HepG2 (cell line): ENCODE measurements at regions not wholly inside any gene's neighbourhood (a gene's known extent, or its start where the extent isn't known, plus 50 kb on each side); places are given as distances from the start of the nearest gene placed in this dataset.

ENCODE experiments used
- ATAC-seq: fragments of 200-7000 bp; cut with Tn5 transposase; 3 replicates; pipeline ENCODE4 v1.9.1; 2020; ENCODE audit warnings: mild to moderate bottlenecking, moderate library complexity
- BruUV-seq: library from RNA; stranded (reverse); fragments of 400-500 nt; replicated peaks from 2 replicates; lab custom pipeline; 2021; lab: Mats Ljungman, UMichigan
- CTCF ChIA-PET: fragments of 300-600 bp; formaldehyde crosslinking; extraction: SDS; loops from one replicate; lab custom pipeline; 2021; ENCODE audit warnings: low total read pairs, inconsistent platforms, low intra/inter-chr PET ratio; lab: Yijun Ruan, JAX
- POLR2A ChIA-PET: fragments of 350-600 bp; sonication (Branson Sonifier 250); formaldehyde crosslinking; loops from one replicate; lab custom pipeline; 2020; ENCODE audit warnings: antibody characterized with exemption, inconsistent platforms; lab: Yijun Ruan, JAX
- DNase-seq: peaks from one replicate; pipeline ENCODE4 v3.0.0-alpha.2; 2015; ENCODE audit warnings: low spot score
- FAIRE-seq: peaks from 3 replicates; lab custom pipeline; 2011; peaks lifted over from hg19 to GRCh38; lab: Jason Lieb, UNC
- H2AFZ ChIP-seq: one replicate; pipeline ENCODE4 v1.6.1; 2011; ENCODE audit warnings: low read length, inconsistent platforms
- H3K27ac ChIP-seq: fragments of 300-600 bp; 3 replicates; pipeline ENCODE4 v1.8.0; 2011; ENCODE audit warnings: mixed run types, mild to moderate bottlenecking, mixed read lengths, low read length, inconsistent platforms; ENCODE audit not compliant: insufficient read depth; ENCODE audit errors: extremely low read length
- H3K27me3 ChIP-seq, 2 experiments: fragments of 200-600 bp in 1 of 2; 2 replicates in 1 of 2; 3 replicates in 1 of 2; pipeline versions ENCODE4 v1.6.0 to v1.8.0; 2011; ENCODE audit warnings: low read length in 2 of 2, mild to moderate bottlenecking in 2 of 2, moderate library complexity in 2 of 2, inconsistent platforms in 1 of 2; ENCODE audit not compliant: insufficient read depth in 2 of 2, control insufficient read depth in 1 of 2
- H3K36me3 ChIP-seq, 2 experiments: fragments of 200-600 bp in 1 of 2; replicated peaks in 1 of 2; 2 replicates in 1 of 2; 3 replicates in 1 of 2; pipeline versions ENCODE4 v1.5.1 to v1.8.0; 2011; ENCODE audit warnings: low read length in 2 of 2, inconsistent platforms in 1 of 2; ENCODE audit not compliant: insufficient read depth in 2 of 2, control insufficient read depth in 1 of 2
- H3K4me1 ChIP-seq: 2 replicates; pipeline ENCODE4 v1.5.1; 2012; ENCODE audit warnings: low read length, inconsistent platforms; ENCODE audit not compliant: insufficient read depth
- H3K4me2 ChIP-seq: 2 replicates; pipeline ENCODE4 v1.6.0; 2011; ENCODE audit warnings: low read depth, low read length, inconsistent platforms
- H3K4me3 ChIP-seq, 3 experiments: fragments of 200-600 bp in 1 of 3; sonication (generic), shearing (Covaris generic) in 1 of 3; replicated peaks in 1 of 3; 2 replicates each; pipeline ENCODE4 v1.5.1; 2011 to 2016; ENCODE audit warnings: low read length in 3 of 3, inconsistent platforms in 2 of 3, low read depth in 2 of 3, mild to moderate bottlenecking in 2 of 3, control low read depth in 1 of 3, mixed read lengths in 1 of 3; ENCODE audit not compliant: insufficient read depth in 1 of 3
- H3K79me2 ChIP-seq: one replicate; pipeline ENCODE4 v1.6.1; 2011; ENCODE audit warnings: low read length, inconsistent platforms; ENCODE audit not compliant: insufficient read depth
- H3K9ac ChIP-seq: 2 replicates; pipeline ENCODE4 v1.6.0; 2011; ENCODE audit warnings: mild to moderate bottlenecking, low read depth, low read length, inconsistent platforms; ENCODE audit not compliant: insufficient read depth
- H3K9me3 ChIP-seq: 2 replicates; pipeline ENCODE4 v1.5.1; 2012; ENCODE audit warnings: mild to moderate bottlenecking, low read length
- H4K20me1 ChIP-seq: 2 replicates; pipeline ENCODE4 v1.6.0; 2011; ENCODE audit warnings: inconsistent platforms, mild to moderate bottlenecking, low read length, moderate library complexity; ENCODE audit not compliant: insufficient read depth
- GFI1 ChIP-seq: sonication (generic); formaldehyde crosslinking; IDR thresholded peaks from 2 replicates; pipeline ENCODE4 v1.5.0; 2020; ENCODE audit warnings: missing genetic modification reagents, mild to moderate bottlenecking, borderline replicate concordance
- HIC2 ChIP-seq: sonication (generic); formaldehyde crosslinking; IDR thresholded peaks from 2 replicates; pipeline ENCODE4 v1.9.0; 2022; ENCODE audit warnings: low read depth, missing genetic modification reagents
- NPAS2 ChIP-seq: sonication (generic); formaldehyde crosslinking; IDR thresholded peaks from 2 replicates; pipeline ENCODE4 v1.8.0; 2022; ENCODE audit warnings: mild to moderate bottlenecking, missing genetic modification reagents, borderline replicate concordance
- PAX8 ChIP-seq: sonication (generic); formaldehyde crosslinking; IDR thresholded peaks from 2 replicates; pipeline ENCODE4 v1.8.0; 2022; ENCODE audit warnings: mild to moderate bottlenecking, missing genetic modification reagents, borderline replicate concordance
- PRPF4 ChIP-seq: fragments of 200-400 bp; formaldehyde crosslinking; IDR thresholded peaks from 2 replicates; pipeline ENCODE4 v1.6.1; 2016; ENCODE audit warnings: low read length, low read depth; ENCODE audit not compliant: poor library complexity, severe bottlenecking
- PTBP1 ChIP-seq: fragments of 200-400 bp; formaldehyde crosslinking; IDR thresholded peaks from 2 replicates; pipeline ENCODE4 v1.6.1; 2018; ENCODE audit warnings: low read length, low read depth; ENCODE audit not compliant: poor library complexity, severe bottlenecking
- SIX4 ChIP-seq: sonication (generic); formaldehyde crosslinking; IDR thresholded peaks from 2 replicates; pipeline ENCODE4 v1.4.0; 2020; ENCODE audit warnings: missing genetic modification reagents
- ZNF180 ChIP-seq: sonication (generic); formaldehyde crosslinking; IDR thresholded peaks from 2 replicates; pipeline ENCODE4 v1.4.0; 2020; ENCODE audit warnings: low read depth, missing genetic modification reagents, borderline replicate concordance
- ZNF230 ChIP-seq: sonication (generic); formaldehyde crosslinking; IDR thresholded peaks from 2 replicates; pipeline ENCODE4 v1.4.0; 2020; ENCODE audit warnings: mild to moderate bottlenecking, missing genetic modification reagents
- ZNF235 ChIP-seq: sonication (generic); formaldehyde crosslinking; IDR thresholded peaks from 2 replicates; pipeline ENCODE4 v1.8.1; 2023; ENCODE audit warnings: mild to moderate bottlenecking, missing genetic modification reagents, borderline replicate concordance
- ZNF580 ChIP-seq: IDR thresholded peaks from 2 replicates; pipeline ENCODE4 v1.6.1; 2016; ENCODE audit warnings: low read depth, borderline replicate concordance
- WGBS: methylation state at CpG from one replicate; pipeline ENCODE4 v1.1.6; 2017; ENCODE audit warnings: low lambda C conversion rate; 5-methylcytosine and 5-hydroxymethylcytosine counted together
- in situ Hi-C: cut with HindIII; loops from 2 replicates; pipeline ENCODE4 v1.10.0; 2017; ENCODE audit warnings: low pct_unique_long_range_greater_than_20kb; ENCODE audit not compliant: extremely low pct_ligation_motif_present
- intact Hi-C: fragments of 100-400 bp; cut with micrococcal nuclease; formaldehyde crosslinking; loops from one replicate; pipeline ENCODE4 v1.10.0; 2022; ENCODE audit not compliant: unreplicated experiment

GRCh38 chr9:106445107-106445506, 417.9 kb upstream of the ZNF462 start:
- ChIA-PET CTCF (no interaction called here), POLR2A (no interaction called here)
- Histone ChIP-seq H3K79me2 (no peaks in the 10 kb centered on the region), H3K4me2 (no peak overlapping the region), H3K27ac (no peak overlapping the region), H3K36me3 (no peaks in the 10 kb centered on the region), H3K4me1 (no peaks in the 10 kb centered on the region), H3K9me3 (no peaks in the 10 kb centered on the region), H2AFZ (no peak overlapping the region), H4K20me1 (no peaks in the 10 kb centered on the region), H3K9ac (no peak overlapping the region), H3K27me3 (no peaks in the 10 kb centered on the region), H3K4me3 (no peak overlapping the region)
- BruUV-seq = no TSS peak
- ATAC-seq = no peak
- FAIRE-seq = no peak
- TF ChIP-seq ZNF580 (CRISPR knock-in tag) (no peak), PTBP1 (no peak), HIC2 (CRISPR knock-in tag) (no peak), GFI1 (no peak), ZNF230 (CRISPR knock-in tag) (no peak), NPAS2 (CRISPR knock-in tag) (no peak), PRPF4 (no peak), SIX4 (CRISPR knock-in tag) (no peak), ZNF180 (CRISPR knock-in tag) (no peak), ZNF235 (CRISPR knock-in tag) (no peak), PAX8 (CRISPR knock-in tag) (no peak)
- in situ Hi-C loops (no loop called here), intact Hi-C loops (no loop called here)
- 79% methylated on average over 5 of the region's 5 CpGs for WGBS
- no peak for DNase-seq
